ENCODE measurements at regions not wholly inside any gene's neighbourhood (a gene's known extent, or its start where the extent isn't known, plus 50 kb on each side); places are given as distances from the start of the nearest gene placed in this dataset.

DNA sequence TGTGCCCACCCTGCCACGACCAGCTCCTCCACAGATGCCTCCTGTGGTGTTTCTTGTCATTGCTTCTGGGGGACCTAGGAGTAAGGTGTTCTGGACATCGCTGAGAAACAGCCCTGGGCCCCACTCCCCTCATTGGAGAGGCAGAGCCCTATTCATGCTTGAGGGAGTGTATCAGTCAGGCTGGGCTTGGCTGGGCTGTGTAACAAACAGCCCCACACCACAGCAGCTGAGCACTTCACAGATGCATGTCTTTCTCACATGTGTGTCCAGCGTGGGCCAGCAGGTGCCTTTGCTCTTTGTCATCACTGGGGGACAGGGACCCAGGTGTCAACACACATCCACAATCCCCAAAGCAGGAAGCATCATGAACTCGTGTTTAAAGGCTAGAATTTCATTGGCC lies 65.1 kb upstream of the FBRSL1 start:
- DNase-seq = no peak

DNA sequence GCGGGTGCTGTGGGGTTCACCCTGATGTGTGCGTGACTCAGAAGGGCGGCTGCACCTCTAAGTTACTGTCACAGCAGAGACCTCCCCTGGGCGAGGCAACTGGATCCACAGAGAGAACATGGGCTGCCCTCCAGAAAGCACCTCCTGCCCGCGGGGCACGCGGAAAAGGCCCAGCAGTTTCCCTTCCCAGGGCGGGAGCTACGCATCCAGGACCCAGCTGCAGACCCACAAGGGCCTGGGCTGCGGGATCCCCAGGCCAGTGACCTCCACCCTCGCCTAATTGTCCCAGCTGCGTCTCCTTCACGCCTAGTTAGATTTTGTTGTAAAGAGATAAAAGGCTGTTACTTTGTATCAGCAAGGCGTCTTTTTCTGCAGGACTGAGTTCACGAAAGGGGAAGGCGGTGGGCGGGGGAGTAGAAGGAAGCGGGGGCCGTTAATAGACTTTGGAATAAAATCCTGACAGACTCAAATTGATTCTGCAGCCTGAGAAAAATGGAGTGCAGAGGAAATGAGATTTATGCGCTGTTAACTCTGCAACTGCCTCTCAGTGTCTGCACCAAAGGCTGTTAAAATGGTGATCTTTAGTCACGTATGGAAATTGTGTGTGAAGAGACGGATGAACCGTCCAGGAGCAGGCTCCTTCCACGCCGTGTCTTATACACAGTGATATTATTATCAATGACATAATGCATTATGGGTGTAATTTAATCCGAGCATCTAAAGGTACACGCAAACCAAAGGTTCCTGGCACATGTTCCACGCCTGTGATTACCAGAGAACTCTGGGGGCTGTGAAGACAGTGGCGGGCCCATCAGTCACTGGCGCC lies 65.9 kb upstream of the FBRSL1 start:
- DNase-seq = no peak

DNA sequence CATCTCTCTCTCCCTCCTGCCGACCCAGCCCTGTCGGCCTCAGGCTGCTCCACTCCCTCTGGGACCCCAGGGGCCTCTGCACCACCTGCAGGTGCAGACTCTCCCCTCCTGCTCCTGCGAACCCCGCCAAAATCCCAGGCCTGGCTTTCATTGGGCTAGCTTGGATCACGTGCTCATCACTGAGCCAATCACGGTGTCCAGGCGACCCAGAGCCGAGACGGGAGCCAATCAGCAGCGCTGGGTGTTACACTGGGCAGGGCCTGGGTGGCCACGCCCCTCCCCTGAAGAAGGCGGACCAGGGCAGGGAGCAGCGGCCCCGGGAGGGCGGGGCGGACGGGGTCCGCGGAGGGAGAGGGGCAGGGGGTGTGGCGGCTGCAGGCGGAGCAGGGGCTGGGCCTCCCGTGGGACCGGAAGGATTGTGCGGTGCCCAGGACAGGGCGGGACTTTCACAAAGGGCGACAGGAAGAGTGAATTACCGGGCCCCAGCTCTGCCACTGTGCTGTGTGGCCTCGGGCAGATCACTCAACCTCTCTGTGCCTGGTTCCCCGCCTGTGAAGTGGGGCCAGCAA lies 66.6 kb upstream of the FBRSL1 start:
- DNase-seq = no peak

DNA sequence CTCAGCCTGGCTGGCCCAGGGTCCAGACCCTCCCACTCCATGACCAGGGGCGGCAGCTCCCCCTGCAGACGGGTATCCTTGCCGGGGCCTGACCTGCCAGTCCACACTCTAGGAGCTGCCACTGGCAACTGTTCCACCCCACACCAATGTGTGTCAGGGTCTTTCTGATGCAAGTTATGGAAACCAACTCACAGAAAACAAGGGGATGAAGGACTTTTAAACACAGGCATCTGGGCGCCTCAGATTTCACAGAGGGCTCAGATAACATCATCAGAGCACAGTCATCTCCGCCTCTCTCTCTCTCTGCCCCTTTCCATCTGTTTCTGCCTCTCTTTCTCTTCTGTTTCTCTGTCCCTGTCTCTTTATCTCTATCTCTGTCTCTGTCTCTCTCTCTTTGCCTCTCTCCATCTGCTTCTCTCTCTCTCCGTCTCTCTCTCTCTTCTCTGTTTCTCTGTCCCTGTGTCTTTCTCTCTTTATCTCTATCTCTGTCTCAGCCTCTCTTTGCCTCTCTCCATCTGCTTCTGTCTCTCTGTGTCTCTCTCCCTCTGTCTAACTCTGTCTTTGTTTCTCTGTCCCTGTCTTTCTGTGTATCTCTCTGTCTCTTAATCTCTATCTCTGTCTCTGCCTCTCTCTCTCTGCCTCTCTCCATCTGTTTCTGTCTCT lies 67.4 kb upstream of the FBRSL1 start:
- DNase-seq = no peak

DNA sequence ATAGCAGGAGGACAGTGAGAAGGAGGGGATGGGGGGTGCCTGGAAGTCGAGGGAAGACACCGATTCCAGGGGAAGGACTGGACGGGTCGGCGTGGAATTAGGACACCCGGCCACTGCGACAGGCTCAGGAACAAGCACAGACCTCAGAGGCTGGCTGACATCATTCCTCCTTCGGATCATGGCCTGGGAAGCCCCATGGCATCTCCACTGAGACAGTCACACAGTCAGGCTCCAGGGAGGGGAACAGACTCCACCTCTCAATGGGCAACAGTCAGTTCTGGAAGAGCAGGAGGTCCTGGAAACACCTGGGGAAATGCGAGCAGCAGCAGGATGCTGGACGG lies 67.9 kb upstream of the FBRSL1 start:
- no peak for DNase-seq

DNA sequence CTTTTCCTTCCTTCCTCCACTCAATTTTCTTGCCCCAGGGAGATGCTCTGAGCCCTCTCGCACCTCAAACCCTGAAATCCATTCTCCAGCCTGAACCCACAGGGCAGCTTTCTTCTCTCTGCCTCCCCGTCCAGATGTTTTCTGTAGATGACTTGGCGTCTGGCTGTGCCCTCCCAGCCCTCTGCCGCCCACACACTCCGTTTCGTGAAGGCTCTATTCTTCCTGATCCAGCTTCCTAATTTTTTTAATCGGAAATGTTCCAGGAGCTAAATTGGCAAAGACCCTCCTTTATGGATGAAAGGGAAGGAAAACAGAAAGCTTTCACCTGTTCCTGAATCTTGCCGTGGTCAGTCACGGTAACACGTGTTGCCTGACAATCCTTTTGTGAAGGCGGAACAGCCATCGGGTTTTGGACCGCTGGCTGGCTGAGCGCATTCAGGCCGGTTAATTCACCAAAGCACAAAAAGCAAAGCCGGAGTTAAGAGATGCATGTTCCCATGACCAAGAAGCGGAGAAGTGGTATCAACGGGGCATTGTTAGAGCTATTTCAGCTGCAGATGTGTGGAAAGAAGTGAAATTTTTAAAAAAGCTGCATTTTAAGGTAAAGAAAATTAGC lies 70.2 kb upstream of the FBRSL1 start:
- no peak for DNase-seq

DNA sequence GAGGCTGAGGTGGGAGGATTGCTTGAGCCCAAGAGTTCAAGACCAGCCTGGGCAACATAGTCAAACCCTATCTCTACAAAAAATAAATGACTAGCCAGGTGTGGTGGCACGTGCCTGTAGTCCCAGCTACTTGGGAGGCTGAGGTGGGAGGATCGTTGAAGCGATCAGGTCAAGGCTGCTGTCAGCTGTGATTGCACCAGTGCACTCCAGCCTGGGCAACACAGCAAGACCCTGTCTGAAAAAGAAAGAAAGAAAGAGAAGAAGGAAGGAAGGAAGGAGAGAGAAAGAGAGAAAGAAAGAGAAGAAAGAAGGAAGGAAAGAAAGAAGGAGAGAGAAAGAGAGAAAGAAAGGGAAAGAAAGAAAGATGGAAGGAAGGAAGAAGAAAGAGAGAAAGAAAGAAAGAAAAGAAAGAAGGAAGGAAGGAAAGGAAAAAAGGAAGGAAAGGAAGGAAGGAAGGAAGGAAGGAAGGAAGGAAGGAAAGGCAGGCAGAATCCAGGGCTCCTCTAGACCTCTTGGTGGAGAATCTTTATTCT lies 71.5 kb upstream of the FBRSL1 start:
- DNase-seq = no peak

DNA sequence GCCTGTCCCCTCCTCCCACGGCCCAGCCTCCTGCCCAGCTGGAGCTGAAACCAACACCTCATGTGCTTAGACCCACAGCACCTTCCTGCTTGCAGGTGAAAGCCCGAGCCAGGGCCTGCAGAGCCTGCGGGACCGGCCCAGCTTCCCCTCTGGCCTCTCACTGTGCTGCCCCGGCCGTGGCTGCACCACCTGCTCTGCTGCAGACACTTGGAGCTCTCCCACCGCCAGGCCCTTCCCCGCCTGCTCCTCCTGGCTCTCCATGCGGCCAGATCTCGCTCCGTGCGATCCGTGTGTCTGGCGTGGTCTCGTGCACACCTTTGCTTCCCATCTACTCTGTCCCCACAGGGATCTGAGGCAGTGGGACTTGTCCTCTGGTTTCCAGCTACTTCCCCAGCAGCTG lies 72.2 kb upstream of the FBRSL1 start:
- DNase-seq = no peak

DNA sequence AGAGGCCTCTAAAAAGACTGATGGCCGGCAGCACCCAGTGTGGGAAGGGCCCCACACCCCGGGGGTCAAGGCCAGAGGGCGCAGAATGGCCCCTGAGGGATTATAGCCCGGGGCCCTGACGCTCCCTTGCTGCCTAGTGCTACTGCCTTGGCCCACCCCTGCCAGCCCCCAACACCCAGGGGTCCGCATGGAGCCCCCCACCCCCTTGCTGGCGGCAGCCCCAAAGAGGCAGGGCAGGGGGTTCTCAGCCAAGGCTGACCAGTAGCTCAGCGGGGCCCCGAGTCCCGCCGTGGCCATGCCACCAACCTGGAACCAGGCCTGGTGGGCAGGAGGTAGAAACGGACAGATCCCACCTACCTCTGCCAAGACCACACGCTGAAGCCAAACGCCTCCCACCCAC lies 73.1 kb upstream of the FBRSL1 start:
- no peak for DNase-seq

DNA sequence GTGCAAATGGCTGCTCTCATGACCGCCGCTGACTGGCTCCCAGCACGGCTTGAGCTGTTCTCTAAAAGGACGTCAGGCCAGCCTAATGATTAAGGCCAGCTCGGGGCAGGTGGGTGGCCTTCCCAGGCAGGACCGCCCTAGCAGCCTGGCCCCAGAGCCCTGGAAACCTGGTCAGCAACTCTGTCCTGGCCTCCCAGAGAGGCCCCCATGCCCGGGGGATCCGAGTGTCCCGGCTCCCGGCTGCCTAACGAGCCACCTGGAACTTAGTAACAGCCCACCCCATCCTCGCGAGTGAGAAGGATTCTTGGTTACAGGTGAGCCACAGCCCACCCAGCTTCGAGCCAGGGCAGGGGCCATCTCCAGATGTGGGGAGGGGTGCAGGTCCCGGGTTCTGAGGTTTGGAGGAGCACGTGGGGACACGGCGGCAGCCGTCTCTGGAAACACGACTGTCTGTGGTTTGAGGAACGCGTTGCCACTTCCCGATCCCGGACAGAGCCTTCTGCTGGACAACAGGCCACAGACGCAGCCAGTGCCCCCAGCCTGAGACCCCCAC lies 73.8 kb upstream of the FBRSL1 start:
- no peak for DNase-seq

DNA sequence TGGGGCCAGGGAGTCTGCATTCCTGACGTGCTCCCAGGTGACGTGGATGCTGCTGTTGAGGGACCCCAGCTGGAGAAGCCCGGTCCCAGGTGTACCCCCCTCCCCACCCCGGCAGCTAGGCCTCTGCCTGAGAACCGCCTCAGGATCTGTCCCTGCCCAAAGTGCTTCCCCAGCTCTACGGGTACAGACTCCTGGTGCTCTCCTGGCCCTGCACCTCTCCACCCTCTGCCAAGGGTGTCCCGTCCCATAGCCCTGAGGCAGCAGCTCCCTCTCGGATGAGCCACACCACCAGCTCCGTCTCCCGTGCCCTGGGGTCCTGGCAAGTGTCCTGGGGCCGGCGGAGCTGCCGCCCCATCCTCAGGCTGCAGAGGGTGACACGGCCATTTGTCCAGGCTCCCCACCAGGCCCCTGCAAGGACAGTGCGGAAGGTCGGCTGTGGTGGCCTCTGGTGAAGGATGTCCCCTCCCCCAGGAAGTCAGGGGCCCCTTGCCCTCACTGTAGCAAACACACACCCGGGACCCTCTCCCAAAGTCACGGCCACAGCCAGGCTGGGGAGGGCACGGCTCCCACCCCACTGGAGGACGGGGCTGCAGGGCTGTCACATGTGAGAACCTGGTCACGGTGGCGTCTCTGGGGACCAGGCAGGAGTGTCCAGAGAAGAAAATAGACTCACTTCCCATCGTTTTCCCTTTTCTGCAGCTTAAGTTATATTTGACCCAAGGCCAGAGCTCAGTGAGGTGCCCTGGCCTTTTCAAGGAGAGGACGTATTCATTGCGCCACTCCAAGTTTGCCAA lies 74.4 kb upstream of the FBRSL1 start:
- DNase-seq = no peak

DNA sequence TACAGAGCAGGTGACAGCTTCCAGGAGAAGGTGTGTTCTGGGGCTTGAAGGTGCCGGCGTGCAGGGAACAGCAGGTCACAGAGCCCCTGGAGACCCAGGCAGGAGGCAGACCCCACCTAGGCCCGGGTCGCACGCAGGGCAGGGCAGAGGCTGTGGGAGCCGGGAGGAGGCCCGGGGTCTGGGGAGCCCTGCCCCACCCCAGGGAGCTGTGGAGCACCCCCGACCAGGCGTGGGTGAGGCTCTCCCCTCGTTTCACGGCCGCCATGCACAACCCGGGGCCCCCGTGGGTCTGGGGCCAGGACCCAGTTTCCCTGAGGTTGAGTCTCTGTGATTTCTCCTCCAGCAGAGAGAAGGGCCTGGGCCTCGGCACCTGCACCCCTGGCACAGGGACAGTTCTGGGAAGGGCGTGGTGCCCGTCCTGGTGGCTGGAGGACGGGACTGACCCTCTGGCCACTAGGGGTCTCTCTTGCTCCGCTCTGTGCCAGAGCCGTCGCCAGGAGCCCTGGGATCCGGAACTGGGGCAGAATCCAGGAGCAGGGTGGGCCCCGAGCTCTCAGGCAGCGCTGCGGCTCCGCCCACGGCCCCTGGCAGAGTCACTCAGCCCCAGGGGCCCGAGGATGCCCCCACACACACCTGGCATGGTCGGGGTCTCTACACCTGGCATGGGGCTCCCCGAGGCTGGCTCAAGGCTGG lies 75.2 kb upstream of the FBRSL1 start:
- peak; percentile 44 for DNase-seq

DNA sequence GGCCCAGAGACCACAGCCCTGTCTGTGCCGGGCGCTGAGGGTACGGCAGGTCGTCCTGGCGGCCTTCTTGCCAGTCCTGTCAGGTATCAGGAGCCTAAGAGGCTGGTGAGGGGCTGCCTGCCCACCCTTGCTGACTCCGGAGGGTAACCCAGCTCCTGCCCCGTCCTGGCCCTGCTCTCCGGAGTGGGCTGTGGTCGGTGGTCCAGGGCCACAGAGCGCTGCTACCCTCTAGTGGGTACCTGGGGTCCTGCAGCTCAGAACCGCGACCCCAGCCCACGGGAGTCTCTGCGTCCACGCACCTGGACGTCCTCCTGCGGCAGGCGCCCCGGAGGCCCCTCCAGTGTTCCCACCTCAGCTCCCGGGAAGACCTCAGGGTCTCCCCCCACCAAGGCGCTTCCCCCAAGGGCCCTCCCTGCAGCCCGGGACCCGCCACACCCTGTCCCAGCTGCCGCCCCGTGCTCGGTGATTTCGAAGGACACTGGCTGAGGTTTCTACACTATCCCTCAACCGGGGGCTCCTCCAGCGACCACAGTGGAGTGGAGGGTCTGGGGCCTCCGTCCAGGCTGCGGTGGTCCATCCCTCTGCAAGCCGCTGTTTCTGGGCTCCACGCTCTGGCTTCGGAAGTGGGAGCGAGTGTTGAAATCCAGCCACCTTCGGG lies 75.9 kb upstream of the FBRSL1 start:
- DNase-seq = no peak

DNA sequence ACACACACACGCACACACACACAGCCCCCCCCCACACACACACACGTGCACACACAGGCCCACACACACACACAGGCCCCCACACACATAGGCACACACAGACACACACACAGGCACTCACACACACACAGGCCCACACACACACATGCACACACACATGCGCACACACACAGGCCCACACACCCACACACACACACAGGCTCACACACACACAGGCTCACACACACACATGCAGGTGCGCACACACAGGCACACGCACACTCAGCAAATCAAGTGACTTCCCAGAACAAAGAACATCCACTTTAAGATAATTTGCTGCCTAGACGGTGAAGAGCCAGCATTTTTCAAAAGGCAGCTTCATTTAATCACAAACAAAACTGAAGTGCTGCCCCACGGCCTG lies 78.5 kb upstream of the FBRSL1 start:
- DNase-seq = no peak

DNA sequence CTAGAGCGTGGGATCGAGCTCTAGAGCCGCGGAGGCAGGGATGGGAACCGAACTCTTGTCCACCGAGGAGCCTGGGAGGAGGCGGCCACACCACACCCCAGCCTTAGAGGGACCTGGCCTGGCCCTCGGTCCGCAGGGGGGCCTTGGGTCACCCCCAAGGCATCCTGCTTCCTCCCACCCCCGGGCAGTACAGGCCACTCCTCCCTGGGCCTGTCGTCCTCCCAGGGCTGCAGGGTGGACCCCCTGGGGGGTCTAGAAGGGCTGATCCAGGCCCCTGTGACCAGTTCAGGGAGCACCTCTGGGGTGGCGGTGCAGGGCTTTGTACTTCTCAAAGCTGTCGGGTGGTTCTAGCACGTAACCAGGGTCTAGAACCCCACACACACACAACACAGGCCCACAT lies 79.1 kb upstream of the FBRSL1 start:
- no peak for DNase-seq

DNA sequence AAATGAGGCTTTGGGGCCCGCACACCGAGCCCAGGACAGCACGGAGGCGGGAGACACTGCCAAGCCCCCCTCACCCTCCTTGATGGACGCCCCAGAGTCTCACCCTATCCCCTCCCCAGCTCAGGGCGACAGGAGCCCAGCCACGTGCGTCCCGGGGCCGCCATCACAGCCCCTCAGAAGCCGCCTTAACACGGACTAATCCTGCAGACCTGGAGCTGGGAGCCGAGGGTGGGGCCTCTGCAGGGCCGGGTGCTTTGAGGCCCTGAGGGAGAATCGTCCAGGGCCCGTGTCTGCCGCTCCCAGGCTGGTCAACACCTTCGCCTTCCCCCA lies 79.7 kb upstream of the FBRSL1 start:
- DNase-seq = no peak

DNA sequence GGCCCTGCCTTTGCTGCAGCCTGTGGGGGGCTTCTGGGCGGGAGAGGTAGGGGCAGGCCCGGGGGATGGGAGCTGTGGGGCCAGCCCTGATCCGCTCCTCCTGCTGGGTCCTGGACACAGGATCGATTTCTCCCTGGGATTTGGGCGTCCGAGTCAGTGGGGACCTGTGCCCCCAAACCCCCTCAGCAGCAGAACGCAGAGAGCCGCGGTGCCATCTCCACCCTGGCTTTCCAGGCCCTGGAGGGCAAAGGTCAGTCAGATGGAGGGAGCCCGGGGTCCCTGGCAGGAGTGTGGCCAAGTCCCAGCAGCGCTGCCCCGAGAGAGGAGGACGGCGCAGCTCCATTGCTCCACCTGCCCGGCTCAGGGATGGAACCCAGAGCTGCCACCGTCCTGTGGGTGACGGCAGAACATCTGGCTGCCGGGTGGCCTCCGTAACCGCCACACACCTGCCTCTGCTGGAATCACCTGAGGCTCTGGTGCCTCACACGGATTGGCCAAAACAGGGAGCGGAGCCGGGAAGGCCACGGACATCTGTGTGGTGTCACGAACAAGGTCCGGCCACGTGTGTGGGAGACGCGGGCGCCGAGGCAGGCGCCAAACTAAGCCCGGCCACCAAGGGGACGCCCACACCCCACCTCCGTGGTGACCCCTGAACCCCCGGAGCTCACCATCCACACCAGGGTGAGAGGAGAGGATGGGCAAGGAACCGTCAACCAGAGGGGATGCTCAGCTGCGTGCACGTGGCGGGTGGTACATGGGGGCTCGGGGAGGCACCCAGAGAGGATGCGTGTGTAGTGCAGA lies 80.3 kb upstream of the FBRSL1 start:
- DNase-seq = no peak

DNA sequence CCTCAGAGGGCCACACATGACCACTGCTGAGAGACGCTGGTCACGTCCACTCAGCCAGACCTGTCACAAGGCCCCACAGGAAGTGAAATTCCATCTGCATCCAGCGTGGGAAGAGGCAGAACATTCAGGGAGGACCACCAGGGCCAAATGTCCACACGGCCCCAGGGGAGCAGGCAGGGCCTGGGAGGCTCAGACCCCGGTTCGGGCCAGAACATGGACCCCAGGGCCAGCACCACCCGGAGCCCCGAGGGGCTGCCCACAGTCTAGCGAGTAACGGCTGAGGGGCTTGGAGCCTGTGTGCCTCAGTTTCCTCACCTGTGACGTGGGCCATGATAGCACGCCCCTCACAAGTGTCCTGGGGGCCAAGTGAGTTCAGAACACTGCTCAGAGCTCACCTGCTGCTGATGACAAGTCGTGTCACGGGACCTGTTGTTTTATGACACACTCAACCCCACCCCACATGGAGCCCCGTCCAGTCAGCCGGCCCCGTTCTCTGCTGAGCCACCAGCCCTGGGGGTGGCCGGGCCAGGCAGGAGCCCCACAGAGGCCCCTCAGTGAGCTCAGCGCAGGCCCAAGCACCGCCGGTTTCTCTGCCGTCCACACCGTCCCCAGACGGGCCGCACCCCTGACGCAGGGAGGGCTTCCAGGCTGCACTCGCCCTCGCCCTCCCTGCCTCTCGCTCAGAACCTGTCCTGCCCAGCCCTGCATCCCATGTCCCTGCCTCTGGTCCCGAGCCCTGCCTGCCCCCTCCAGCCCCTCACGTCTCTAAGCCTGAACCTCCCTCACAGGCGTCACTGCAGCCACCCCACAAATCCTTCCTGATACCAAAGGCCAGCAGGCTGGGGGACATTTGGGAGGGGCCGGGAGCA lies 79.5 kb upstream of the GALNT9 start:
- DNase-seq = no peak

DNA sequence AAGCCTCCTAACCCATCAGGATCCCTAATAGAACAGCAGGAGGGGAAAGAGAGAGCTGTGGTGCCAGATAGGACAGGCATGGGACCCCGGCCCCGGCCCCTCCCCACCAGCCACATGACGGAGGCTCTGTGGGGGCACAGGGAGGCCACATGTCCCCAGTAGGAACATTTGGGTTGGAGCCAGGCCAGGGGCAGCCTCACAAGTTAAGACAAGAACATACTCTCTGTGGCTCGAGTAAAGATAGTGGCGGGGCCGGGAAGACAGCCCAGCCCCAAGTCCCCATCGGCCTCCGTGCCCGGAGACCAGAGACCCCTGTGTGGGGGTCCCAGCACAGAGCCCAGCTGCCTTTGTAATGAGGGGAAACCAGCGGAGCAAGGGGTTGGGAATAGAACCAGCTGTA lies 78.6 kb upstream of the GALNT9 start:
- no peak for DNase-seq

All from occipital lobe (tissue), 1 donor.